CD4-positive, alpha-beta memory T cell (primary cell): ENCODE measurements at regions not wholly inside any gene's neighbourhood (a gene's known extent, or its start where the extent isn't known, plus 50 kb on each side); places are given as distances from the start of the nearest gene placed in this dataset.

Experiments
- CTCF ChIA-PET: fragments of 350-600 bp; sonication (Branson Sonifier 250); formaldehyde crosslinking; loops from one replicate; lab custom pipeline; 2021; ENCODE audit warnings: inconsistent platforms; ENCODE audit not compliant: partially characterized antibody; lab: Charles Lee
- POLR2A ChIA-PET: fragments of 350-600 bp; sonication (Branson Sonifier 250); formaldehyde crosslinking; loops from one replicate; lab custom pipeline; 2021; ENCODE audit not compliant: partially characterized antibody; lab: Charles Lee
- DNase-seq, 5 donors: peaks; one replicate each; pipeline versions ENCODE4 v3.0.0 to v3.0.0-alpha.2; 2020 to 2022; ENCODE audit warnings: mixed read lengths in 1 of 5
- H3K27ac ChIP-seq: one replicate; pipeline ENCODE4 v1.7.0; 2013; ENCODE audit warnings: low read depth, low read length
- H3K27me3 ChIP-seq: 2 replicates; pipeline ENCODE4 v1.7.0; 2013; ENCODE audit warnings: mild to moderate bottlenecking, low read length, moderate library complexity; ENCODE audit not compliant: insufficient read depth
- H3K36me3 ChIP-seq: 2 replicates; pipeline ENCODE4 v1.7.0; 2013; ENCODE audit warnings: mild to moderate bottlenecking, low read length, moderate library complexity; ENCODE audit not compliant: insufficient read depth
- H3K4me1 ChIP-seq: 2 replicates; pipeline ENCODE4 v1.7.0; 2013; ENCODE audit warnings: mild to moderate bottlenecking, low read length, moderate library complexity; ENCODE audit not compliant: insufficient read depth
- H3K4me3 ChIP-seq, 2 donors: one replicate each; pipeline ENCODE4 v1.7.0; 2013; ENCODE audit warnings: low read length in 2 of 2, mild to moderate bottlenecking in 1 of 2
- H3K9me3 ChIP-seq, 2 donors: one replicate each; pipeline ENCODE4 v1.7.0; 2013; ENCODE audit warnings: low read length in 2 of 2, control low read depth in 1 of 2; ENCODE audit not compliant: control insufficient read depth in 1 of 2
- H3K27ac Mint-ChIP-seq, 7 donors: one replicate each; pipeline ENCODE4 v1.8.0; 2020 to 2021; ENCODE audit warnings: mixed read lengths in 7 of 7, mild to moderate bottlenecking in 6 of 7, inconsistent platforms in 3 of 7, moderate library complexity in 3 of 7
- H3K27me3 Mint-ChIP-seq, 2 donors: one replicate each; pipeline ENCODE4 v1.8.0; 2020 to 2021; ENCODE audit warnings: mixed read lengths in 2 of 2
- H3K36me3 Mint-ChIP-seq, 2 donors: one replicate each; pipeline ENCODE4 v1.8.0; 2020 to 2021; ENCODE audit warnings: mixed read lengths in 2 of 2, inconsistent platforms in 1 of 2, mild to moderate bottlenecking in 1 of 2
- H3K4me1 Mint-ChIP-seq, 4 donors: one replicate each; pipeline ENCODE4 v1.8.0; 2020 to 2021; ENCODE audit warnings: mixed read lengths in 4 of 4, mild to moderate bottlenecking in 1 of 4
- H3K4me3 Mint-ChIP-seq, 8 donors: one replicate each; pipeline ENCODE4 v1.8.0; 2020 to 2021; ENCODE audit warnings: mixed read lengths in 8 of 8, mild to moderate bottlenecking in 7 of 8, moderate library complexity in 6 of 8, inconsistent platforms in 3 of 8
- H3K9me3 Mint-ChIP-seq, 8 donors: one replicate each; pipeline ENCODE4 v1.8.0; 2020 to 2021; ENCODE audit warnings: mixed read lengths in 8 of 8, mild to moderate bottlenecking in 5 of 8, inconsistent platforms in 3 of 8, moderate library complexity in 1 of 8
- intact Hi-C: fragments of 100-400 bp; cut with micrococcal nuclease; formaldehyde crosslinking; loops from one replicate; pipeline ENCODE4 v1.15.1; 2023

GRCh38 chr4:181264893-181265292 is 978.3 kb upstream of the TENM3 start:
- Mint-ChIP-seq H3K4me3 (no peak overlapping the region), H3K9me3 (peaks cover 0 to 5% (median under 1%) of the 10 kb centered on the region in 8 donors), H3K4me1 (no peaks in the 10 kb centered on the region), H3K27me3 (no peaks in the 10 kb centered on the region), H3K36me3 (no peaks in the 10 kb centered on the region), H3K27ac (no peak overlapping the region)
- ChIA-PET POLR2A (no interaction called here), CTCF (no interaction called here)
- no peaks in the 10 kb centered on the region for H3K4me1 ChIP-seq
- intact Hi-C loops = no loop called here
- DNase-seq = no peak
- no peak overlapping the region for H3K4me3 ChIP-seq
- H3K36me3 ChIP-seq = no peaks in the 10 kb centered on the region
- no peak overlapping the region for H3K27ac ChIP-seq
- H3K9me3 ChIP-seq = no peaks in the 10 kb centered on the region
- no peaks in the 10 kb centered on the region for H3K27me3 ChIP-seq

GRCh38 chr4:181265370-181265769 is 977.8 kb upstream of the TENM3 start:
- H3K27ac ChIP-seq = no peak overlapping the region
- Mint-ChIP-seq H3K4me1 (no peaks in the 10 kb centered on the region), H3K4me3 (no peak overlapping the region), H3K36me3 (no peaks in the 10 kb centered on the region), H3K9me3 (peaks cover 0 to 5% (median under 1%) of the 10 kb centered on the region in 8 donors), H3K27me3 (no peaks in the 10 kb centered on the region), H3K27ac (no peak overlapping the region)
- ChIA-PET CTCF (no interaction called here), POLR2A (no interaction called here)
- no peaks in the 10 kb centered on the region for H3K27me3 ChIP-seq
- intact Hi-C loops = no loop called here
- no peaks in the 10 kb centered on the region for H3K9me3 ChIP-seq
- no peaks in the 10 kb centered on the region for H3K36me3 ChIP-seq
- H3K4me3 ChIP-seq = no peak overlapping the region
- H3K4me1 ChIP-seq = no peaks in the 10 kb centered on the region
- DNase-seq = no peak

- H3K4me1 ChIP-seq = no peaks in the 10 kb centered on the region
- ChIA-PET POLR2A (no interaction called here), CTCF (no interaction called here)
- no peak overlapping the region for H3K4me3 ChIP-seq
- Mint-ChIP-seq H3K9me3 (peaks cover 0 to 5% (median 0%) of the 10 kb centered on the region in 8 donors), H3K27me3 (no peaks in the 10 kb centered on the region), H3K4me3 (no peak overlapping the region), H3K27ac (no peak overlapping the region), H3K36me3 (no peaks in the 10 kb centered on the region), H3K4me1 (no peaks in the 10 kb centered on the region)
- H3K27ac ChIP-seq = no peak overlapping the region
- no peaks in the 10 kb centered on the region for H3K9me3 ChIP-seq
- DNase-seq = no peak
- intact Hi-C loops = no loop called here
- H3K27me3 ChIP-seq = no peaks in the 10 kb centered on the region
- no peaks in the 10 kb centered on the region for H3K36me3 ChIP-seq
Measured at GRCh38 chr4:181271116-181271640, 972.0 kb upstream of the TENM3 start.

GRCh38 chr4:181272422-181272821 is 970.8 kb upstream of the TENM3 start:
- intact Hi-C loops = no loop called here
- H3K36me3 Mint-ChIP-seq = no peaks in the 10 kb centered on the region
- DNase-seq = no peak
- H3K27me3 ChIP-seq = no peaks in the 10 kb centered on the region
- H3K4me1 Mint-ChIP-seq = no peaks in the 10 kb centered on the region
- ChIA-PET POLR2A (no interaction called here), CTCF (no interaction called here)
- H3K36me3 ChIP-seq = no peaks in the 10 kb centered on the region
- H3K9me3 Mint-ChIP-seq = peaks cover 0 to 9% (median 3%) of the 10 kb centered on the region in 8 donors
- no peak overlapping the region for H3K27ac Mint-ChIP-seq
- no peaks in the 10 kb centered on the region for H3K27me3 Mint-ChIP-seq
- H3K4me3 Mint-ChIP-seq = no peak overlapping the region
- H3K27ac ChIP-seq = no peak overlapping the region
- H3K4me1 ChIP-seq = no peaks in the 10 kb centered on the region
- no peak overlapping the region for H3K4me3 ChIP-seq
- H3K9me3 ChIP-seq = no peaks in the 10 kb centered on the region

GRCh38 chr4:181278941-181279340 is 964.3 kb upstream of the TENM3 start:
- Mint-ChIP-seq H3K4me3 (no peak overlapping the region), H3K4me1 (no peaks in the 10 kb centered on the region), H3K27ac (no peak overlapping the region), H3K36me3 (no peaks in the 10 kb centered on the region), H3K27me3 (no peaks in the 10 kb centered on the region), H3K9me3 (peaks cover 2 to 8% (median 4%) of the 10 kb centered on the region in 8 donors)
- Histone ChIP-seq H3K9me3 (no peaks in the 10 kb centered on the region), H3K27me3 (no peaks in the 10 kb centered on the region), H3K4me1 (no peaks in the 10 kb centered on the region), H3K36me3 (no peaks in the 10 kb centered on the region), H3K4me3 (no peak overlapping the region), H3K27ac (no peak overlapping the region)
- CTCF ChIA-PET = no interaction called here
- DNase-seq = no peak
- POLR2A ChIA-PET = no interaction called here
- intact Hi-C loops = no loop called here

- no peaks in the 10 kb centered on the region for H3K4me1 ChIP-seq
- ChIA-PET POLR2A (no interaction called here), CTCF (no interaction called here)
- DNase-seq = no peak
- H3K27ac Mint-ChIP-seq = no peak overlapping the region
- H3K27ac ChIP-seq = no peak overlapping the region
- H3K4me3 Mint-ChIP-seq = no peak overlapping the region
- no peaks in the 10 kb centered on the region for H3K36me3 ChIP-seq
- no peaks in the 10 kb centered on the region for H3K9me3 ChIP-seq
- H3K36me3 Mint-ChIP-seq = no peaks in the 10 kb centered on the region
- H3K27me3 ChIP-seq = no peaks in the 10 kb centered on the region
- H3K4me3 ChIP-seq = no peak overlapping the region
- intact Hi-C loops = no loop called here
- no peaks in the 10 kb centered on the region for H3K4me1 Mint-ChIP-seq
- H3K9me3 Mint-ChIP-seq = peaks cover 2 to 13% (median 4%) of the 10 kb centered on the region in 8 donors
- H3K27me3 Mint-ChIP-seq = peaks cover 0 to 2% of the 10 kb centered on the region in 2 donors
Measured at GRCh38 chr4:181281451-181281850, 961.8 kb upstream of the TENM3 start.

- DNase-seq = no peak
- no peak overlapping the region for H3K4me3 ChIP-seq
- peaks cover 0 to 7% (median 3%) of the 10 kb centered on the region in 8 donors for H3K9me3 Mint-ChIP-seq
- H3K9me3 ChIP-seq = no peaks in the 10 kb centered on the region
- no peaks in the 10 kb centered on the region for H3K36me3 ChIP-seq
- intact Hi-C loops = no loop called here
- H3K36me3 Mint-ChIP-seq = no peaks in the 10 kb centered on the region
- no peak overlapping the region for H3K27ac ChIP-seq
- no peak overlapping the region for H3K27ac Mint-ChIP-seq
- H3K4me1 Mint-ChIP-seq = no peaks in the 10 kb centered on the region
- POLR2A ChIA-PET = no interaction called here
- no peaks in the 10 kb centered on the region for H3K4me1 ChIP-seq
- no peak overlapping the region for H3K4me3 Mint-ChIP-seq
- no peaks in the 10 kb centered on the region for H3K27me3 ChIP-seq
- H3K27me3 Mint-ChIP-seq = peaks cover 0 to 2% of the 10 kb centered on the region in 2 donors
- CTCF ChIA-PET = no interaction called here
Measured at GRCh38 chr4:181289198-181289597, 954.0 kb upstream of the TENM3 start.

- POLR2A ChIA-PET = no interaction called here
- CTCF ChIA-PET = no interaction called here
- H3K9me3 Mint-ChIP-seq = peaks cover 0 to 10% (median 2%) of the 10 kb centered on the region in 8 donors
Measured at GRCh38 chr4:181291615-181292014, 951.6 kb upstream of the TENM3 start.

More at GRCh38 chr4:181291615-181292014, 951.6 kb upstream of the TENM3 start:
- no peak overlapping the region for H3K4me3 Mint-ChIP-seq
- no peaks in the 10 kb centered on the region for H3K27me3 ChIP-seq
- no peak overlapping the region for H3K4me3 ChIP-seq
- H3K4me1 ChIP-seq = no peaks in the 10 kb centered on the region
- no peak overlapping the region for H3K27ac Mint-ChIP-seq
- H3K4me1 Mint-ChIP-seq = no peaks in the 10 kb centered on the region
- intact Hi-C loops = no loop called here
- H3K9me3 ChIP-seq = no peaks in the 10 kb centered on the region
- no peaks in the 10 kb centered on the region for H3K36me3 Mint-ChIP-seq
- H3K36me3 ChIP-seq = no peaks in the 10 kb centered on the region
- no peak overlapping the region for H3K27ac ChIP-seq
- no peak for DNase-seq
- no peaks in the 10 kb centered on the region for H3K27me3 Mint-ChIP-seq
